OCI-LY1 (cell line): ENCODE measurements at regions not wholly inside any gene's neighbourhood (a gene's known extent, or its start where the extent isn't known, plus 50 kb on each side); places are given as distances from the start of the nearest gene placed in this dataset.
A peak's percentile ranks its signal among the peaks of the same experiment; 100 is the strongest.
"Not testable (repeated sequence)": the region's sequence is repeated elsewhere in the genome, so short reads cannot be mapped to it uniquely, and the experiment has no call there.

Source experiments
- H2AFZ ChIP-seq: fragments of 200-600 bp; sonication (generic), shearing (Covaris generic); 2 replicates; pipeline ENCODE4 v1.6.0; 2014; ENCODE audit warnings: antibody characterized with exemption, mild to moderate bottlenecking, low read length
- H3F3A ChIP-seq: fragments of 200-600 bp; sonication (generic), shearing (Covaris generic); 2 replicates; pipeline ENCODE4 v1.6.0; 2014; ENCODE audit warnings: mild to moderate bottlenecking, antibody characterized with exemption, low read length, moderate library complexity; ENCODE audit not compliant: insufficient read depth
- H3K27ac ChIP-seq: fragments of 200-600 bp; sonication (generic); 2 replicates; pipeline ENCODE4 v1.5.1; 2014; ENCODE audit warnings: low read length, mixed run types, mild to moderate bottlenecking, low read depth; ENCODE audit not compliant: poor library complexity, severe bottlenecking
- H3K27me3 ChIP-seq: fragments of 200-600 bp; sonication (generic); 2 replicates; pipeline ENCODE4 v1.6.0; 2014; ENCODE audit warnings: antibody characterized with exemption, mild to moderate bottlenecking, low read length, moderate library complexity; ENCODE audit not compliant: insufficient read depth
- H3K36me3 ChIP-seq: fragments of 200-600 bp; sonication (generic); 2 replicates; pipeline ENCODE4 v1.6.1; 2014; ENCODE audit warnings: mild to moderate bottlenecking, antibody characterized with exemption, low read length, moderate library complexity, mixed read lengths; ENCODE audit not compliant: insufficient read depth
- H3K4me1 ChIP-seq: fragments of 200-600 bp; sonication (generic); 2 replicates; pipeline ENCODE4 v1.5.1; 2014; ENCODE audit warnings: mild to moderate bottlenecking, low read length, moderate library complexity; ENCODE audit not compliant: insufficient read depth, severe bottlenecking
- H3K4me2 ChIP-seq: fragments of 200-600 bp; sonication (generic), shearing (Covaris generic); 2 replicates; pipeline ENCODE4 v1.6.1; 2014; ENCODE audit warnings: low read length
- H3K4me3 ChIP-seq: fragments of 200-600 bp; sonication (generic); 2 replicates; pipeline ENCODE4 v1.5.1; 2014; ENCODE audit warnings: low read length, low read depth, mild to moderate bottlenecking, mixed read lengths; ENCODE audit not compliant: poor library complexity, severe bottlenecking
- H3K79me2 ChIP-seq: fragments of 200-600 bp; shearing (Covaris generic); 2 replicates; pipeline ENCODE4 v1.6.1; 2016; ENCODE audit warnings: mixed run types, low read length, mixed read lengths; ENCODE audit not compliant: insufficient read depth
- H3K9ac ChIP-seq: fragments of 200-600 bp; sonication (generic), shearing (Covaris generic); 2 replicates; pipeline ENCODE4 v1.6.1; 2014; ENCODE audit warnings: mild to moderate bottlenecking, low read length, mixed read lengths
- H3K9me2 ChIP-seq: fragments of 200-600 bp; sonication (generic), shearing (Covaris generic); 2 replicates; pipeline ENCODE4 v1.6.1; 2014; ENCODE audit warnings: low read depth, mild to moderate bottlenecking, low read length, mixed read lengths
- H3K9me3 ChIP-seq: fragments of 200-600 bp; shearing (Covaris generic); 2 replicates; pipeline ENCODE4 v1.6.1; 2014; ENCODE audit warnings: low read length, mixed read lengths
- H4K20me1 ChIP-seq: fragments of 200-600 bp; sonication (generic), shearing (Covaris generic); 2 replicates; pipeline ENCODE4 v1.6.0; 2016; ENCODE audit warnings: mild to moderate bottlenecking, low read length; ENCODE audit not compliant: insufficient read depth
- EZH2 ChIP-seq: fragments of 200-600 bp; sonication (generic), shearing (Covaris generic); IDR thresholded peaks from 2 replicates; pipeline ENCODE4 v1.8.0; 2017; ENCODE audit warnings: borderline replicate concordance, mixed run types, mild to moderate bottlenecking, antibody characterized with exemption, low read length, moderate library complexity, mixed read lengths
- TF ChIP-seq, protein P1 (sequence below): fragments of 200-600 bp; sonication (generic), shearing (Covaris generic); IDR thresholded peaks from 2 replicates; pipeline ENCODE4 v1.5.1; 2017; ENCODE audit warnings: mild to moderate bottlenecking, antibody characterized with exemption, low read length, moderate library complexity, mixed read lengths

DNA sequence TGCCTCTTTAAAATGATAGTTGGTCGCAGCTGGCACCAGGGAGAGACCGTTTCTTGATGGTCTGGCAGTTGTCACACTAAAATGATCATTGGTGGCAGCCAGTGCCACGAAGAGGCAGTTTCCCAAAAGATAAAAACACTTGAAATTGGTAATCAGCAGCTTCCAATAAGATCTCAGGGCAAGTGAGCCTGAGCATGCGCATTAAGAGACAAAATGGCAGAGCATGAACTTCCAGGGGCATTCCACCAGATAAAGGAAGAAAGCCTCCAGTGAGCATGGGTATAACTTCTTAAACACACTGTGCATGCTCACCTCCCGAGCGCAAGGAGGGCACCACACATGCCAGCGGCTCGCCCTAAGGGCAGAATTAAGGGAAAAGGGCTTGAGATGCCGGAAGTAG, 1594.2 kb upstream of the CDH9 start:
- peak overlapping the region; percentile 63; the same call in 1 of the 2 replicates for H2AFZ ChIP-seq
- no peaks in the 10 kb centered on the region for H3K36me3 ChIP-seq
- no peaks in the 10 kb centered on the region for H3K9me3 ChIP-seq
- H3K4me1 ChIP-seq = no peaks in the 10 kb centered on the region
- H4K20me1 ChIP-seq = no peaks in the 10 kb centered on the region
- H3K9ac ChIP-seq = no peak overlapping the region
- H3F3A ChIP-seq = no peaks in the 10 kb centered on the region
- no peaks in the 10 kb centered on the region for H3K79me2 ChIP-seq
- TF ChIP-seq, protein P1, sequence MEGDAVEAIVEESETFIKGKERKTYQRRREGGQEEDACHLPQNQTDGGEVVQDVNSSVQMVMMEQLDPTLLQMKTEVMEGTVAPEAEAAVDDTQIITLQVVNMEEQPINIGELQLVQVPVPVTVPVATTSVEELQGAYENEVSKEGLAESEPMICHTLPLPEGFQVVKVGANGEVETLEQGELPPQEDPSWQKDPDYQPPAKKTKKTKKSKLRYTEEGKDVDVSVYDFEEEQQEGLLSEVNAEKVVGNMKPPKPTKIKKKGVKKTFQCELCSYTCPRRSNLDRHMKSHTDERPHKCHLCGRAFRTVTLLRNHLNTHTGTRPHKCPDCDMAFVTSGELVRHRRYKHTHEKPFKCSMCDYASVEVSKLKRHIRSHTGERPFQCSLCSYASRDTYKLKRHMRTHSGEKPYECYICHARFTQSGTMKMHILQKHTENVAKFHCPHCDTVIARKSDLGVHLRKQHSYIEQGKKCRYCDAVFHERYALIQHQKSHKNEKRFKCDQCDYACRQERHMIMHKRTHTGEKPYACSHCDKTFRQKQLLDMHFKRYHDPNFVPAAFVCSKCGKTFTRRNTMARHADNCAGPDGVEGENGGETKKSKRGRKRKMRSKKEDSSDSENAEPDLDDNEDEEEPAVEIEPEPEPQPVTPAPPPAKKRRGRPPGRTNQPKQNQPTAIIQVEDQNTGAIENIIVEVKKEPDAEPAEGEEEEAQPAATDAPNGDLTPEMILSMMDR = no peak
- TF ChIP-seq EZH2 = no peak
- no peak overlapping the region for H3K4me3 ChIP-seq
- no peaks in the 10 kb centered on the region for H3K9me2 ChIP-seq
- no peak overlapping the region for H3K4me2 ChIP-seq
- H3K27ac ChIP-seq = no peak overlapping the region
- no peaks in the 10 kb centered on the region for H3K27me3 ChIP-seq

DNA sequence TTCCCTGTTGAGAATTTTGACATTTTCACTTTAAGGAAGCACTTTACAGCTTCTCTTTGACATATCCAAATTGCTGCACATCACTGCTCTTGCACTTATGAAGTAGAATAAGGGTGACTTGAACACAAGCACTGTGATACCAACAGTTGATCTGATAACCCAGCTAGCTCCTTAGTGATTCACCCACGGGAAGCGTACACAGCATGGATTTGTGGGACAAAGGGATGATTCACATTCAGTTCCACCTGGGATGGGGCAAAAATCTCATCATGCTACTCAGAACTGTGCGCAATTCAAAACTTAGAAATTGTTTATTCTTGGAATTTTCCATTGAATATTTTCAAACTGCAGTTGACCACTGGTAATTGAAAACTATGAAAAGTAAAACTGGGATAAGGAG, 1565.5 kb upstream of the CDH9 start:
- H3K36me3 ChIP-seq = no peaks in the 10 kb centered on the region
- H3K9me2 ChIP-seq = no peaks in the 10 kb centered on the region
- H2AFZ ChIP-seq = no peak overlapping the region
- H3F3A ChIP-seq = no peaks in the 10 kb centered on the region
- H3K9ac ChIP-seq = no peak overlapping the region
- no peak for TF ChIP-seq EZH2
- TF ChIP-seq, protein P1 = no peak
- no peak overlapping the region for H3K27ac ChIP-seq
- H3K27me3 ChIP-seq = no peaks in the 10 kb centered on the region
- H3K9me3 ChIP-seq = no peaks in the 10 kb centered on the region
- no peaks in the 10 kb centered on the region for H3K4me1 ChIP-seq
- no peak overlapping the region for H3K4me3 ChIP-seq
- no peaks in the 10 kb centered on the region for H4K20me1 ChIP-seq
- no peaks in the 10 kb centered on the region for H3K79me2 ChIP-seq
- no peak overlapping the region for H3K4me2 ChIP-seq

DNA sequence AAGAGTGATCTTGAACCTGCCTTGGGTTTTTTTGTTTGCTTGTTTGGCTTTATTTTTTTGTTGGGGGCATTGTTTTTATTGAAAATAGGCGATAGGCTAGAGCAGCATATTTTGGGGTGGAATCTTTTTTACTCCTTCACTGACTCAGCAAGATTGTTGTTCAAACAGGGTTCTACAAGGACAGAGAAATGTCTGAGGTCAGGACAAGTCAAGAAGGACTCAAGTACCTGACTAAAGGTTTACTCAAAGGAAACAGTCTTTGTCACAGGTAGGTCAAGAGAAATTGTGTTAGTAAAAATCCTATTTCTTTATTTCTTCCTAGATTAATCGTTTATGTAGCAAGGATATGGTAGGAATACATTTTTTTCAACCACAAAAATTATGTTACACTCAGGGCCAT, 1564.0 kb upstream of the CDH9 start:
- no peaks in the 10 kb centered on the region for H3K79me2 ChIP-seq
- H3K9ac ChIP-seq = no peak overlapping the region
- no peak overlapping the region for H3K4me2 ChIP-seq
- H3K4me3 ChIP-seq = no peak overlapping the region
- H2AFZ ChIP-seq = no peak overlapping the region
- H3F3A ChIP-seq = no peaks in the 10 kb centered on the region
- no peaks in the 10 kb centered on the region for H4K20me1 ChIP-seq
- no peak overlapping the region for H3K27ac ChIP-seq
- no peaks in the 10 kb centered on the region for H3K27me3 ChIP-seq
- H3K4me1 ChIP-seq = no peaks in the 10 kb centered on the region
- H3K36me3 ChIP-seq = no peaks in the 10 kb centered on the region
- TF ChIP-seq, protein P1 = no peak
- TF ChIP-seq EZH2 = no peak
- no peaks in the 10 kb centered on the region for H3K9me3 ChIP-seq
- no peaks in the 10 kb centered on the region for H3K9me2 ChIP-seq

DNA sequence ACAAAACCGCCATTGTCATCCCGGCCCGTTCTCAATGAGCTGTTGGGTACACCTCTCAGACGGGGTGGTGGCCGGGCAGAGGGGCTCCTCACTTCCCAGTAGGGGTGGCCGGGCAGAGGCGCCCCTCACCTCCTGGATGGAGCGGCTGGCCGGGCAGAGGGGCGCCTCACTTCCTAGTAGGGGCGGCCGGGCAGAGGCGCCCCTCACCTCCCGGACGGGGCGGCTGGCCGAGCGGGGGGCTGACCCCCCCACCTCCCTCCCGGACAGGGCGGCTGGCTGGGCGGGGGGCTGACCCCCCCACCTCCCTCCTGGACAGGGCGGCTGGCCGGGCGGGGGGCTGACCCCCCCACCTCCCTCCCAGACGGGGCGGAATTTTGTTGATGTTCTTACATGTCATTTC, 1558.3 kb upstream of the CDH9 start:
- not testable (repeated sequence) for H3K27me3 ChIP-seq, H3K4me2 ChIP-seq, H4K20me1 ChIP-seq, H3K9me3 ChIP-seq, H2AFZ ChIP-seq, H3K9ac ChIP-seq, H3K79me2 ChIP-seq, H3K9me2 ChIP-seq, H3K4me1 ChIP-seq, H3K27ac ChIP-seq, H3K36me3 ChIP-seq, H3F3A ChIP-seq, H3K4me3 ChIP-seq
